WTC11 (cell line): ENCODE measurements at regions not wholly inside any gene's neighbourhood (a gene's known extent, or its start where the extent isn't known, plus 50 kb on each side); places are given as distances from the start of the nearest gene placed in this dataset.

Experiments
- ATF6 ChIP-seq: sonication (generic); formaldehyde crosslinking; IDR thresholded peaks from 2 replicates; pipeline ENCODE4 v1.8.1; 2023; ENCODE audit warnings: mild to moderate bottlenecking, missing genetic modification reagents
- CTCF ChIP-seq: fragments of 200-600 bp; IDR thresholded peaks from 2 replicates; pipeline ENCODE4 v1.8.0; 2022; ENCODE audit warnings: antibody characterized with exemption
- RELA ChIP-seq: sonication (generic); formaldehyde crosslinking; IDR thresholded peaks from 2 replicates; pipeline ENCODE4 v1.8.1; 2022; ENCODE audit warnings: missing genetic modification reagents, mild to moderate bottlenecking, borderline replicate concordance
- SP1 ChIP-seq: sonication (generic); formaldehyde crosslinking; conservative IDR thresholded peaks from 2 replicates; pipeline ENCODE4 v1.8.1; 2022; ENCODE audit warnings: missing genetic modification reagents

- TF ChIP-seq CTCF = no peak
- TF ChIP-seq RELA (CRISPR knock-in tag) = no peak
- TF ChIP-seq SP1 (CRISPR knock-in tag) = no peak
- TF ChIP-seq ATF6 = no peak
These were observed 1293.9 kb downstream of the PLA2G4A start for GRCh38 chr1:188122646-188123045.
